GM21723 (cell line): ENCODE measurements at regions not wholly inside any gene's neighbourhood (a gene's known extent, or its start where the extent isn't known, plus 50 kb on each side); places are given as distances from the start of the nearest gene placed in this dataset.

Source experiments
- ATAC-seq: cut with Tn5 transposase; IDR thresholded peaks from one replicate; pipeline ENCODE4 v1.9.1; 2021; ENCODE audit warnings: mild to moderate bottlenecking, moderate library complexity; ENCODE audit not compliant: unreplicated experiment

- no peak for ATAC-seq
Measured at GRCh38 chrX:134718105-134718965, 60.1 kb upstream of the PLAC1 start.

DNA sequence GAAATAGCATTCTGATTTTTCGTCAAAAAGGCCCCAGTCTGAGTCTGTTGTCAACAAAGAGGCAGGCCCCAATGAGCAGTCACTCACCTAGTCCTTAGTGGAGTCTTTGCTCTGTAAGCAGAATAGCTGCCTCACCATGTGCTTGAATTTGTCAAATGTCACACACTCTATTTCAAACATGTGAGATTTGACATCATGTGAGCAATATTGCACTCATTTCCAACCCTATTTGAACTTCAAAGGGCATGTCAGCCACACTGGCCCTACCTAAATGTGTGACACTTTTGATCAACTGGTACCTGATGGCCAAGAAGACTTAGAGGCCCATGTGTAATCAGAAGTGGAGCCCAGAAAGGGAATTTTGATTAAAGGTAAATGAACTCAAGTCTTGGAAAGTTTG is 59.4 kb upstream of the PLAC1 start:
- ATAC-seq, result no peak

GRCh38 chrX:134716620-134717012 is 58.3 kb upstream of the PLAC1 start:
- no peak for ATAC-seq

GRCh38 chrX:134715930-134716619 is 57.8 kb upstream of the PLAC1 start:
- ATAC-seq, result no peak

DNA sequence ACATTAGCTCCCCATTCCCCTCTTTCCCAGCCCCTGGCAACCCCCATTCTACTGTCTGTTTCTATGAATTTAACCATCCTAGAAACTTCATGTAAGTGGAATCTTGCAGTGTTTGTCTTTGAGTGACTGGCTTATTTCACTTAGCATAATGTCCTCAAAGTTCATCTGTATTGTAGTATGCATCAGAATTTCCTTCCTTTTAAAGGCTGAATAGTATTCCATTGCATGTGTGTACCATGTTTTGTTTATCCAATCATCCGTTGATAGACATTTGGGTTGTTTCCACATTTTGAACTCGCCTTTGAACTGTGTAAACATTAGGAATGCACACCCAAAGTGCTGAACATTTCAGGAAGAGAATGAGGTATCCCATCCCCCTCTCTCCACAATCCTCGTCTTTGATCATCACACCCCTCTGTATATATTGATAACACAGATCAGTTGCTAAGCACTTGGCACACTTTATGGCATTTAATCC is 56.4 kb upstream of the PLAC1 start:
- no peak for ATAC-seq

GRCh38 chrX:134713618-134714107 is 55.4 kb upstream of the PLAC1 start:
- no peak for ATAC-seq

DNA sequence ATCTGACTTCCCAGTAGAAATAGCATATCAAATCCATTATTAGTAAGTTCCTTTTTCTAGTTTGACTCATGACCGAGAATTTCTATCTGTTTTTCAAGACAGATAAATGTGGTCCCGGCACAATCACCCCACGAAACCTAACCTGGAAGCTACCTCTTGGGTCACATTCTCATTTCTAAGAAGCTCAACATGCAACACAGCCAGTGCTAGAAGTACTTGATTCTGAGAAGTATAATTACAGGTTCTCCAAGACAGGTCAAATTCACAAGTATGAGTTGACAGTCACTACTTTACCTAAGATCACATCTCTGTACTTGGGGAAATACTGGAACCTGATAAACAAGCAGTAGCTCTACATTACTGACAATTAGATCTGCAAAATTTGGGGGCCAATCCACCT is 54.0 kb upstream of the PLAC1 start:
- peak; percentile 63 for ATAC-seq

GRCh38 chrX:134711135-134711921 is 53.1 kb upstream of the PLAC1 start:
- no peak for ATAC-seq
